Ovary (tissue), 7 donors: ENCODE measurements at regions not wholly inside any gene's neighbourhood (a gene's known extent, or its start where the extent isn't known, plus 50 kb on each side); places are given as distances from the start of the nearest gene placed in this dataset.

Experiments used
- DNase-seq, 5 donors: peaks; one replicate each; pipeline ENCODE4 v3.0.0-alpha.2; 2019 to 2020
- H3K27ac ChIP-seq, 2 donors: fragments of 200-600 bp; one replicate each; pipeline versions ENCODE4 v1.5.1 to v1.8.0; 2019 to 2022
- H3K27me3 ChIP-seq: fragments of 200-600 bp; one replicate; pipeline ENCODE4 v1.8.0; 2022
- H3K36me3 ChIP-seq: fragments of 200-600 bp; sonication (generic); one replicate; pipeline ENCODE4 v1.5.1; 2019
- H3K4me1 ChIP-seq: one replicate; pipeline ENCODE4 v1.8.1; 2013; ENCODE audit warnings: mild to moderate bottlenecking, moderate library complexity; ENCODE audit not compliant: insufficient read depth
- H3K4me3 ChIP-seq: fragments of 200-600 bp; sonication (generic); one replicate; pipeline ENCODE4 v1.5.1; 2017
- H3K9me3 ChIP-seq, 2 donors: fragments of 200-600 bp in 1 of 2; sonication (generic) in 1 of 2; one replicate each; pipeline versions ENCODE4 v1.5.1 to v1.8.1; 2013 to 2019; ENCODE audit warnings: mild to moderate bottlenecking in 1 of 2, moderate library complexity in 1 of 2
- EP300 ChIP-seq: sonication (generic); formaldehyde crosslinking; IDR thresholded peaks from one replicate; pipeline ENCODE4 v1.6.1; 2017; ENCODE audit warnings: antibody characterized with exemption
- POLR2A ChIP-seq: fragments of 450-650 bp; IDR thresholded peaks from one replicate; pipeline ENCODE4 v1.6.1; 2017; ENCODE audit warnings: antibody characterized with exemption, mild to moderate bottlenecking, moderate library complexity
- WGBS, 3 donors: extraction: QIAGEN DNeasy Blood & Tissue Kit in 1 of 3; methylation state at CpG; one replicate each; pipeline versions ENCODE4 v1.1.5 to v1.1.7; 2013 to 2017; 5-methylcytosine and 5-hydroxymethylcytosine counted together
- intact Hi-C, 4 donors: fragments of 100-400 bp; cut with DNase I; formaldehyde crosslinking; loops; one replicate each; pipeline versions ENCODE4 v1.11.0 to v1.15.1; 2022 to 2023
- TF ChIP-seq, protein P1 (sequence below), 3 donors: fragments of 450-650 bp in 2 of 3; fragments of 200-600 bp in 1 of 3; IDR thresholded peaks; one replicate each; pipeline versions ENCODE4 v1.5.1 to v1.8.0; 2016 to 2022; ENCODE audit warnings: antibody characterized with exemption in 3 of 3, mild to moderate bottlenecking in 1 of 3
- donor health status: DM: no; HTN: no; CAD: no; lungs with moderate emphysema.
- donor health status: DM: no; HTN: no; CAD: no.
- donor health status: Bipolar disorder and iron deficiency.
- donor health status: DM: no; HTN: no; CAD: no.
- donor health status: DM: yes; HTN: yes; CAD: no.

- no peaks in the 10 kb centered on the region for H3K4me1 ChIP-seq
- WGBS, 3 donors: 0 to 1% (median 1%) methylated on average over 9 of the region's 9 CpGs
- H3K27ac ChIP-seq: peak overlapping the region in 1 of 2 donors; percentile 22
- TF ChIP-seq EP300 (no peak), POLR2A (no peak)
- TF ChIP-seq, protein P1, sequence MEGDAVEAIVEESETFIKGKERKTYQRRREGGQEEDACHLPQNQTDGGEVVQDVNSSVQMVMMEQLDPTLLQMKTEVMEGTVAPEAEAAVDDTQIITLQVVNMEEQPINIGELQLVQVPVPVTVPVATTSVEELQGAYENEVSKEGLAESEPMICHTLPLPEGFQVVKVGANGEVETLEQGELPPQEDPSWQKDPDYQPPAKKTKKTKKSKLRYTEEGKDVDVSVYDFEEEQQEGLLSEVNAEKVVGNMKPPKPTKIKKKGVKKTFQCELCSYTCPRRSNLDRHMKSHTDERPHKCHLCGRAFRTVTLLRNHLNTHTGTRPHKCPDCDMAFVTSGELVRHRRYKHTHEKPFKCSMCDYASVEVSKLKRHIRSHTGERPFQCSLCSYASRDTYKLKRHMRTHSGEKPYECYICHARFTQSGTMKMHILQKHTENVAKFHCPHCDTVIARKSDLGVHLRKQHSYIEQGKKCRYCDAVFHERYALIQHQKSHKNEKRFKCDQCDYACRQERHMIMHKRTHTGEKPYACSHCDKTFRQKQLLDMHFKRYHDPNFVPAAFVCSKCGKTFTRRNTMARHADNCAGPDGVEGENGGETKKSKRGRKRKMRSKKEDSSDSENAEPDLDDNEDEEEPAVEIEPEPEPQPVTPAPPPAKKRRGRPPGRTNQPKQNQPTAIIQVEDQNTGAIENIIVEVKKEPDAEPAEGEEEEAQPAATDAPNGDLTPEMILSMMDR (IDR thresholded peaks at IDR 0.05): no peak
- peak; percentile 38 to 49 (median 45) for DNase-seq
- no peaks in the 10 kb centered on the region for H3K27me3 ChIP-seq
- H3K36me3 ChIP-seq: no peaks in the 10 kb centered on the region
- H3K4me3 ChIP-seq: peak overlapping the region; percentile 46
- no peaks in the 10 kb centered on the region for H3K9me3 ChIP-seq
- intact Hi-C loops: no loop called here
Observed at GRCh38 chr14:103260629-103261124, 73.4 kb upstream of the EIF5 start.

GRCh38 chr14:103267226-103267910 lies 66.7 kb upstream of the EIF5 start:
- Histone ChIP-seq H3K4me1 (no peaks in the 10 kb centered on the region), H3K36me3 (no peaks in the 10 kb centered on the region), H3K9me3 (no peaks in the 10 kb centered on the region), H3K27me3 (no peaks in the 10 kb centered on the region), H3K27ac (no peak overlapping the region), H3K4me3 (no peak overlapping the region)
- peak in 1 of 5 donors; percentile 17 for DNase-seq
- WGBS, 3 donors: 89 to 92% (median 89%) methylated on average over 11 of the region's 11 CpGs
- intact Hi-C loops: no loop called here
- TF ChIP-seq, protein P1 (IDR thresholded peaks at IDR 0.05): no peak
- TF ChIP-seq EP300 (no peak), POLR2A (no peak)

DNA sequence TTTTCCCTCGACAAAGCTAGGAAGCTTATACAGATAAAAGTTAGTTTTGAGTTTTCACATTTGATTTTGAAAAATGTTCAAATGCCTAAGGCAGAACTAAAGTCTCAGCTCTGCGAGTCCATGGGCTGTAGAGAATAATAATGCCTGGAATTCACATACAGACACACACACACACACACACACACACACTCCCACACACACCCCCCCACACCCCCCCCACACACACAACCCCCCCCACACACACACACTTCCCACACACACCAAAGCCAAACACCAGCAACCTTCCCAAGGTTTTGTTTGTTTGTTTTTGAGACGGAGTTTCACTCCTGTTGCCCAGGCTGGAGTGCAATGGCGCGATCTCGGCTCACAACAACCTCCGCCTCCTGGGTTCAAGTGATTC lies 62.8 kb upstream of the EIF5 start:
- intact Hi-C loops: no loop called here
- Histone ChIP-seq H3K27ac (no peak overlapping the region), H3K4me3 (no peak overlapping the region), H3K36me3 (no peaks in the 10 kb centered on the region), H3K9me3 (no peaks in the 10 kb centered on the region), H3K27me3 (no peaks in the 10 kb centered on the region), H3K4me1 (peaks cover 4% of the 10 kb centered on the region)
- WGBS, 3 donors: 76 to 85% (median 79%) methylated on average over 7 of the region's 7 CpGs
- no peak for DNase-seq
- TF ChIP-seq, protein P1 (IDR thresholded peaks at IDR 0.05): no peak
- TF ChIP-seq POLR2A (no peak), EP300 (no peak)

- Histone ChIP-seq H3K27me3 (no peaks in the 10 kb centered on the region), H3K27ac (no peak overlapping the region), H3K36me3 (no peaks in the 10 kb centered on the region), H3K4me1 (peaks cover 4% of the 10 kb centered on the region), H3K4me3 (peak overlapping the region; percentile 24), H3K9me3 (no peaks in the 10 kb centered on the region)
- intact Hi-C loops: no loop called here
- TF ChIP-seq POLR2A (no peak), EP300 (no peak)
- TF ChIP-seq, protein P1 (IDR thresholded peaks at IDR 0.05): no peak
- peak in 2 of 5 donors; percentile 49 to 56 for DNase-seq
- WGBS, 3 donors: 5 to 12% (median 10%) methylated on average over 55 to 63 of the region's 63 CpGs
Observed at GRCh38 chr14:103273145-103273744, 60.8 kb upstream of the EIF5 start.
